ENCODE measurements at regions not wholly inside any gene's neighbourhood (a gene's known extent, or its start where the extent isn't known, plus 50 kb on each side); places are given as distances from the start of the nearest gene placed in this dataset.

- Mint-ChIP-seq H3K4me1 (ENCODE audit: low read depth) (no peaks in the 10 kb centered on the region), H3K9me3 (no peaks in the 10 kb centered on the region), H3K27ac (no peak overlapping the region), H3K36me3 (ENCODE audit: low read depth) (no peaks in the 10 kb centered on the region), H3K27me3 (no peaks in the 10 kb centered on the region), H3K4me3 (no peak overlapping the region)
- DNase-seq (no peak), ATAC-seq (ENCODE audit: poor library complexity) (no peak)
- TF ChIP-seq, protein P1, sequence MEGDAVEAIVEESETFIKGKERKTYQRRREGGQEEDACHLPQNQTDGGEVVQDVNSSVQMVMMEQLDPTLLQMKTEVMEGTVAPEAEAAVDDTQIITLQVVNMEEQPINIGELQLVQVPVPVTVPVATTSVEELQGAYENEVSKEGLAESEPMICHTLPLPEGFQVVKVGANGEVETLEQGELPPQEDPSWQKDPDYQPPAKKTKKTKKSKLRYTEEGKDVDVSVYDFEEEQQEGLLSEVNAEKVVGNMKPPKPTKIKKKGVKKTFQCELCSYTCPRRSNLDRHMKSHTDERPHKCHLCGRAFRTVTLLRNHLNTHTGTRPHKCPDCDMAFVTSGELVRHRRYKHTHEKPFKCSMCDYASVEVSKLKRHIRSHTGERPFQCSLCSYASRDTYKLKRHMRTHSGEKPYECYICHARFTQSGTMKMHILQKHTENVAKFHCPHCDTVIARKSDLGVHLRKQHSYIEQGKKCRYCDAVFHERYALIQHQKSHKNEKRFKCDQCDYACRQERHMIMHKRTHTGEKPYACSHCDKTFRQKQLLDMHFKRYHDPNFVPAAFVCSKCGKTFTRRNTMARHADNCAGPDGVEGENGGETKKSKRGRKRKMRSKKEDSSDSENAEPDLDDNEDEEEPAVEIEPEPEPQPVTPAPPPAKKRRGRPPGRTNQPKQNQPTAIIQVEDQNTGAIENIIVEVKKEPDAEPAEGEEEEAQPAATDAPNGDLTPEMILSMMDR (IDR thresholded peaks at IDR 0.05): no peak
- peaks cover 4 to 7% of the 10 kb centered on the region in 2 experiments for H3K9me3 ChIP-seq (ENCODE audit: control insufficient read depth in 1 of 2, insufficient read depth in 1 of 2, low read length in 2 of 2)
- intact Hi-C loops (cut with DNase I, micrococcal nuclease): no loop called here
- ChIA-PET POLR2A (no interaction called here), CTCF (no interaction called here)
- no peak overlapping the region for H3K4me3 ChIP-seq (ENCODE audit: low read length)
- no peaks in the 10 kb centered on the region for H3K4me1 ChIP-seq (ENCODE audit: insufficient read depth, low read length)
- H3K36me3 ChIP-seq (ENCODE audit: insufficient read depth, low read length): no peaks in the 10 kb centered on the region
- H3K27me3 ChIP-seq (ENCODE audit: control insufficient read depth in 1 of 2, insufficient read depth in 2 of 2, low read length in 2 of 2): no peaks in the 10 kb centered on the region
- H3K27ac ChIP-seq (ENCODE audit: low read depth in 1 of 2, low read length in 2 of 2): no peak overlapping the region
These were observed 357.0 kb upstream of the GULP1 start for GRCh38 chr2:187934692-187935091.

DNA sequence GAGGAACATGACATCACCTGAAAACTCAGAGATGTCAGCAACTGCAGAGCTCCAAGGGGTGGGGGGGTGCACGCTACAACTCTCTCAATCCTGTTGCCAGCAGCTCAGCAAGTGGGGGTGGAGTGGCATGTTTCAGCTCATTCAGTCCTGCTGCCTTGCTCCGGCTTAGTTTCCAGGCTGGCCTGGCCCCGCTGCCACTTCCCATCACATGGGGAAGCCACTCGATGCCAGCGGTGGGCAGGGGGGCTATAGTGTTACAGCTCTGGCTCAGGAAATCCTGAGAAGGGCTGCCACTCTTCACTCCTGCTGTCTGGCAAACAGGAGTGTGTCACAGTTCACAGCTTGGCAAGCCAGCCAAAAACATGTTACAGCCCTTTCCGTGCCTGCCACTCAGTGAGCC is 356.5 kb upstream of the GULP1 start:
- no peaks in the 10 kb centered on the region for H3K4me1 Mint-ChIP-seq (ENCODE audit: low read depth)
- Histone ChIP-seq H3K27ac (ENCODE audit: low read depth in 1 of 2, low read length in 2 of 2) (no peak overlapping the region), H3K4me1 (ENCODE audit: insufficient read depth, low read length) (no peaks in the 10 kb centered on the region), H3K36me3 (ENCODE audit: insufficient read depth, low read length) (no peaks in the 10 kb centered on the region), H3K27me3 (ENCODE audit: control insufficient read depth in 1 of 2, insufficient read depth in 2 of 2, low read length in 2 of 2) (no peaks in the 10 kb centered on the region), H3K9me3 (ENCODE audit: control insufficient read depth in 1 of 2, insufficient read depth in 1 of 2, low read length in 2 of 2) (peaks cover 4 to 7% of the 10 kb centered on the region in 2 experiments), H3K4me3 (ENCODE audit: low read length) (no peak overlapping the region)
- no peak overlapping the region for H3K27ac Mint-ChIP-seq
- ChIA-PET CTCF (no interaction called here), POLR2A (no interaction called here)
- ATAC-seq (ENCODE audit: poor library complexity) (no peak), DNase-seq (no peak)
- H3K27me3 Mint-ChIP-seq: no peaks in the 10 kb centered on the region
- no peaks in the 10 kb centered on the region for H3K36me3 Mint-ChIP-seq (ENCODE audit: low read depth)
- intact Hi-C loops (cut with DNase I, micrococcal nuclease): no loop called here
- H3K9me3 Mint-ChIP-seq: no peaks in the 10 kb centered on the region
- TF ChIP-seq, protein P1 (IDR thresholded peaks at IDR 0.05): no peak
- no peak overlapping the region for H3K4me3 Mint-ChIP-seq

DNA sequence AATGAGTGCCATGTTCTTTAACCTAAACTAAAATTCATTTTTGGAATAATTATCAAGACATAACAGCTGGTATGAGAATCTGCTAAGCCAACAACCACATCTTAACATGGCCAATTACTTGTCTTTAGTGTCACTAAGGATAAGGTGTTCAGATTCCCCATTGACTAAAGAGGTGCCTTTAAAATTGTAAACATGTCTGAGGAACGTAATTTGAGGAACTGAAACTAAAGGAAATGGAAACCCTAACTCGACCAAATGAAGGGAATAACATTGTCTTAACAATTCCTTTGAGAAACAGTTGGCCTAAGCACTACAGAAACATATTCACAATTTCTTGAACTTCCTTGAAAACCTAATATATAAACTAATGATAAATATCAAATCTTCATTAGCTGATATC is 355.4 kb upstream of the GULP1 start:
- POLR2A ChIA-PET: no interaction called here
- intact Hi-C loops (cut with DNase I, micrococcal nuclease): no loop called here
- Mint-ChIP-seq H3K4me3 (no peak overlapping the region), H3K36me3 (ENCODE audit: low read depth) (no peaks in the 10 kb centered on the region), H3K27ac (no peak overlapping the region), H3K27me3 (no peaks in the 10 kb centered on the region), H3K4me1 (ENCODE audit: low read depth) (no peaks in the 10 kb centered on the region), H3K9me3 (no peaks in the 10 kb centered on the region)
- CTCF ChIA-PET: no interaction called here
- Histone ChIP-seq H3K4me3 (ENCODE audit: low read length) (no peak overlapping the region), H3K27ac (ENCODE audit: low read depth in 1 of 2, low read length in 2 of 2) (no peak overlapping the region), H3K4me1 (ENCODE audit: insufficient read depth, low read length) (no peaks in the 10 kb centered on the region), H3K9me3 (ENCODE audit: control insufficient read depth in 1 of 2, insufficient read depth in 1 of 2, low read length in 2 of 2) (peaks cover 4 to 7% of the 10 kb centered on the region in 2 experiments), H3K27me3 (ENCODE audit: control insufficient read depth in 1 of 2, insufficient read depth in 2 of 2, low read length in 2 of 2) (no peaks in the 10 kb centered on the region), H3K36me3 (ENCODE audit: insufficient read depth, low read length) (no peaks in the 10 kb centered on the region)
- no peak for DNase-seq
- no peak for ATAC-seq (ENCODE audit: poor library complexity)
- TF ChIP-seq, protein P1 (IDR thresholded peaks at IDR 0.05): no peak

Data from CD4-positive, alpha-beta T cell (primary cell).